ENCODE measurements at regions not wholly inside any gene's neighbourhood (a gene's known extent, or its start where the extent isn't known, plus 50 kb on each side); places are given as distances from the start of the nearest gene placed in this dataset.
"Not testable (repeated sequence)": the region's sequence is repeated elsewhere in the genome, so short reads cannot be mapped to it uniquely, and the experiment has no call there.

GRCh38 chr15:45962733-45963132 lies 327.9 kb downstream of the SQOR start:
- no peak for DNase-seq

GRCh38 chr15:45970542-45970941 lies 335.7 kb downstream of the SQOR start:
- no peak for DNase-seq

GRCh38 chr15:45980366-45980765 lies 345.5 kb downstream of the SQOR start:
- DNase-seq = no peak

GRCh38 chr15:45981625-45982024 lies 346.8 kb downstream of the SQOR start:
- DNase-seq = no peak

GRCh38 chr15:45991863-45992262 lies 357.0 kb downstream of the SQOR start:
- DNase-seq = no peak

- DNase-seq = no peak
Observed at GRCh38 chr15:45993072-45993471, 358.2 kb downstream of the SQOR start.

- DNase-seq = no peak
Observed at GRCh38 chr15:45993508-45993907, 358.7 kb downstream of the SQOR start.

- DNase-seq = no peak
Observed at GRCh38 chr15:45995800-45996199, 361.0 kb downstream of the SQOR start.

- no peak for DNase-seq
Observed at GRCh38 chr15:46014532-46014931, 379.7 kb downstream of the SQOR start.

- DNase-seq = no peak
Observed at GRCh38 chr15:46034755-46035154, 399.9 kb downstream of the SQOR start.

GRCh38 chr15:46039703-46040102 lies 404.9 kb downstream of the SQOR start:
- DNase-seq = no peak

GRCh38 chr15:46041905-46042304 lies 407.1 kb downstream of the SQOR start:
- DNase-seq = no peak

- no peak for DNase-seq
Observed at GRCh38 chr15:46059921-46060594, 425.2 kb downstream of the SQOR start.

GRCh38 chr15:46061002-46061401 lies 426.2 kb downstream of the SQOR start:
- DNase-seq = no peak

GRCh38 chr15:46077220-46077619 lies 442.4 kb downstream of the SQOR start:
- DNase-seq = no peak

- DNase-seq = no peak
Observed at GRCh38 chr15:46079046-46079445, 444.2 kb downstream of the SQOR start.

- peak in 2 of 3 experiments; percentile 60 to 89 for DNase-seq
Observed at GRCh38 chr15:46080016-46080415, 445.2 kb downstream of the SQOR start.

GRCh38 chr15:46088486-46089445 lies 453.9 kb downstream of the SQOR start:
- DNase-seq = peak in 1 of 3 experiments; percentile 14

GRCh38 chr15:46089467-46089935 lies 454.7 kb downstream of the SQOR start:
- peak in 1 of 3 experiments; percentile 14 for DNase-seq

- DNase-seq = peak; percentile 5 to 60 (median 39)
Observed at GRCh38 chr15:46091860-46092450, 457.1 kb downstream of the SQOR start.

GRCh38 chr15:46098006-46098405 lies 463.2 kb downstream of the SQOR start:
- not testable (repeated sequence) for DNase-seq

GRCh38 chr15:46110755-46111154 lies 475.9 kb downstream of the SQOR start:
- DNase-seq = no peak

- DNase-seq = no peak
Observed at GRCh38 chr15:46111730-46112129, 476.9 kb downstream of the SQOR start.
